PC-9 (cell line): ENCODE measurements at regions not wholly inside any gene's neighbourhood (a gene's known extent, or its start where the extent isn't known, plus 50 kb on each side); places are given as distances from the start of the nearest gene placed in this dataset.

Experiments
- EZH2 ChIP-seq: fragments of 200-600 bp; sonication (generic); IDR thresholded peaks from 2 replicates; pipeline ENCODE4 v1.8.0; 2017; ENCODE audit warnings: antibody characterized with exemption, low read depth
- TF ChIP-seq, protein P1 (sequence below): fragments of 200-600 bp; sonication (generic); conservative IDR thresholded peaks from 2 replicates; pipeline ENCODE4 v1.6.1; 2017; ENCODE audit warnings: mixed run types, antibody characterized with exemption, mild to moderate bottlenecking, moderate library complexity

DNA sequence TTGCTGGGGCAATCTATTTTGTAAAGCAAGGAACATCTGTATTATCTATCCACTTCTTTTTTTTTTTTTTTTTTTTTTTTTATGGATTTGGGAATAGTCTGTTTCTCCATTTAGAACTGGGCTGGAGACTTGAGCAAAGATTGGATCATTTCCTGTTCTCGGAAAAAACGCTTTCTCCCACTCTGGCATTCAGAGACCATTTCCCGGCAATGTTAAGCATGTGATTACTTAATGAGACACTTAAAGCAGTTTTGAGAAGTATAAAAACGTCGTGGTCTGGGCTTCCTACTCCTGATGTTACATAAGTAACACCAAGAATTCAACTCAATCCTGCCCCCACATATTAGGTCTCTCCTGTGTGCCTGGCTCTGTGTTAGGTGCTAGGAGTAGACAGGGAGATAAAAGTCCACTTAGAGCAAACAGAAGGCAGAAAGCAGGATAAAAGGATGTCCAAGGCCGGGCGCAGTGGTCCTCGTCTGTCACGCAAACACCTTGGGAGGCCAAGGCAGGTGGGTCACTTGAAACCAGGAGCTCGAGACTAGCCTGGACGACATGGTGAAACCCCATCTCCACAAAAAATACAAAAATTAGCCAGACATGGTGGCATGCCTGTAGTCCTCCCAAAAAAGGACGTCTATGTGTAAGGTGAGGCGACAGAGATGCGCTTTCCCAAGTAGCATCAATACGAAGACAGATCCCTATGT lies 152.1 kb upstream of the GSC start:
- TF ChIP-seq, protein P1, sequence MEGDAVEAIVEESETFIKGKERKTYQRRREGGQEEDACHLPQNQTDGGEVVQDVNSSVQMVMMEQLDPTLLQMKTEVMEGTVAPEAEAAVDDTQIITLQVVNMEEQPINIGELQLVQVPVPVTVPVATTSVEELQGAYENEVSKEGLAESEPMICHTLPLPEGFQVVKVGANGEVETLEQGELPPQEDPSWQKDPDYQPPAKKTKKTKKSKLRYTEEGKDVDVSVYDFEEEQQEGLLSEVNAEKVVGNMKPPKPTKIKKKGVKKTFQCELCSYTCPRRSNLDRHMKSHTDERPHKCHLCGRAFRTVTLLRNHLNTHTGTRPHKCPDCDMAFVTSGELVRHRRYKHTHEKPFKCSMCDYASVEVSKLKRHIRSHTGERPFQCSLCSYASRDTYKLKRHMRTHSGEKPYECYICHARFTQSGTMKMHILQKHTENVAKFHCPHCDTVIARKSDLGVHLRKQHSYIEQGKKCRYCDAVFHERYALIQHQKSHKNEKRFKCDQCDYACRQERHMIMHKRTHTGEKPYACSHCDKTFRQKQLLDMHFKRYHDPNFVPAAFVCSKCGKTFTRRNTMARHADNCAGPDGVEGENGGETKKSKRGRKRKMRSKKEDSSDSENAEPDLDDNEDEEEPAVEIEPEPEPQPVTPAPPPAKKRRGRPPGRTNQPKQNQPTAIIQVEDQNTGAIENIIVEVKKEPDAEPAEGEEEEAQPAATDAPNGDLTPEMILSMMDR, result no peak
- no peak for TF ChIP-seq EZH2
